Osteoblast (primary cell): ENCODE measurements at regions not wholly inside any gene's neighbourhood (a gene's known extent, or its start where the extent isn't known, plus 50 kb on each side); places are given as distances from the start of the nearest gene placed in this dataset.

Experiments
- DNase-seq: peaks from one replicate; pipeline ENCODE4 v3.0.0; 2011; ENCODE audit warnings: low spot score, mixed read lengths; ENCODE audit not compliant: insufficient read length; ENCODE audit errors: missing footprints
- H2AFZ ChIP-seq: 2 replicates; pipeline ENCODE4 v1.6.0; 2011; ENCODE audit warnings: mild to moderate bottlenecking, low read length
- H3K27ac ChIP-seq: 2 replicates; pipeline ENCODE4 v1.5.1; 2011; ENCODE audit warnings: mild to moderate bottlenecking, low read depth, low read length, moderate library complexity
- H3K27me3 ChIP-seq: 2 replicates; pipeline ENCODE4 v1.6.0; 2012; ENCODE audit warnings: mild to moderate bottlenecking, control low read depth, inconsistent platforms, low read length, moderate library complexity; ENCODE audit not compliant: insufficient read depth
- H3K36me3 ChIP-seq: 2 replicates; pipeline ENCODE4 v1.5.1; 2011; ENCODE audit warnings: mild to moderate bottlenecking, low read length, control low read depth, moderate library complexity; ENCODE audit not compliant: insufficient read depth
- H3K4me1 ChIP-seq: 2 replicates; pipeline ENCODE4 v1.5.1; 2011; ENCODE audit warnings: mild to moderate bottlenecking, low read length, control low read depth, moderate library complexity; ENCODE audit not compliant: insufficient read depth
- H3K4me2 ChIP-seq: 2 replicates; pipeline ENCODE4 v1.6.0; 2011; ENCODE audit warnings: mild to moderate bottlenecking, low read length; ENCODE audit not compliant: insufficient read depth
- H3K4me3 ChIP-seq: fragments of 200-600 bp; sonication (generic); 3 replicates; pipeline ENCODE4 v1.5.1; 2012; ENCODE audit warnings: mild to moderate bottlenecking, low read length, inconsistent platforms; ENCODE audit not compliant: insufficient read depth
- H3K79me2 ChIP-seq: 2 replicates; pipeline ENCODE4 v1.6.0; 2012; ENCODE audit warnings: mild to moderate bottlenecking, low read length, control low read depth, inconsistent platforms; ENCODE audit not compliant: insufficient read depth
- H3K9me3 ChIP-seq: 2 replicates; pipeline ENCODE4 v1.5.1; 2011; ENCODE audit warnings: low read depth, low read length, control low read depth
- H4K20me1 ChIP-seq: 2 replicates; pipeline ENCODE4 v1.6.0; 2012; ENCODE audit warnings: mild to moderate bottlenecking, low read length, control low read depth; ENCODE audit not compliant: insufficient read depth
- TF ChIP-seq, protein P1 (sequence below): IDR thresholded peaks from 2 replicates; pipeline ENCODE4 v1.5.1; 2011; ENCODE audit warnings: mild to moderate bottlenecking, low read depth, low read length, moderate library complexity; ENCODE audit errors: extremely low read depth

GRCh38 chr5:3844266-3844665 lies 248.6 kb downstream of the IRX1 start:
- Histone ChIP-seq H3K36me3 (no peaks in the 10 kb centered on the region), H3K4me3 (no peak overlapping the region), H3K4me1 (no peaks in the 10 kb centered on the region), H3K4me2 (no peak overlapping the region), H4K20me1 (no peaks in the 10 kb centered on the region), H2AFZ (no peak overlapping the region), H3K79me2 (no peaks in the 10 kb centered on the region), H3K9me3 (peaks cover 4% of the 10 kb centered on the region), H3K27me3 (no peaks in the 10 kb centered on the region), H3K27ac (no peak overlapping the region)
- no peak for DNase-seq
- TF ChIP-seq, protein P1, sequence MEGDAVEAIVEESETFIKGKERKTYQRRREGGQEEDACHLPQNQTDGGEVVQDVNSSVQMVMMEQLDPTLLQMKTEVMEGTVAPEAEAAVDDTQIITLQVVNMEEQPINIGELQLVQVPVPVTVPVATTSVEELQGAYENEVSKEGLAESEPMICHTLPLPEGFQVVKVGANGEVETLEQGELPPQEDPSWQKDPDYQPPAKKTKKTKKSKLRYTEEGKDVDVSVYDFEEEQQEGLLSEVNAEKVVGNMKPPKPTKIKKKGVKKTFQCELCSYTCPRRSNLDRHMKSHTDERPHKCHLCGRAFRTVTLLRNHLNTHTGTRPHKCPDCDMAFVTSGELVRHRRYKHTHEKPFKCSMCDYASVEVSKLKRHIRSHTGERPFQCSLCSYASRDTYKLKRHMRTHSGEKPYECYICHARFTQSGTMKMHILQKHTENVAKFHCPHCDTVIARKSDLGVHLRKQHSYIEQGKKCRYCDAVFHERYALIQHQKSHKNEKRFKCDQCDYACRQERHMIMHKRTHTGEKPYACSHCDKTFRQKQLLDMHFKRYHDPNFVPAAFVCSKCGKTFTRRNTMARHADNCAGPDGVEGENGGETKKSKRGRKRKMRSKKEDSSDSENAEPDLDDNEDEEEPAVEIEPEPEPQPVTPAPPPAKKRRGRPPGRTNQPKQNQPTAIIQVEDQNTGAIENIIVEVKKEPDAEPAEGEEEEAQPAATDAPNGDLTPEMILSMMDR, result no peak

DNA sequence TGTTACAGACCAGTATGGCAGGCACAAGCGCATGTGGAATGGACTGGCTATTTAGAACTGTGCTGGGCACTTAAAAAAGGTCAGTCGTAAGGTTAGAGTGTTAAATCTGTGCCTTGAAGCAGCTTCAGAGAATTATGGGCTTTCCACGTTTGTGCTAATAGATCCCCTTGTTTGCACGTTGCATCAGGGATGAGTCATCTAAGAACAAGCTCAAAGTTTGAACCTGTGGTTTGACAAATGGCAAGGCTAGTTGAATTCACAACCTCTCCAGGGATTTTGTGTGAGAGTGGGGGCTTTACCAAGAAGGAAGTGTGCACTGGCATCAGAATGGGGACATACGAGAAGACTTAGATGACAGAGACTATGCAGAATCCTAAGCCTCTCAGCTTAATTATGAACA lies 249.6 kb downstream of the IRX1 start:
- Histone ChIP-seq H3K36me3 (no peaks in the 10 kb centered on the region), H3K27me3 (no peaks in the 10 kb centered on the region), H3K4me2 (no peak overlapping the region), H4K20me1 (no peaks in the 10 kb centered on the region), H3K9me3 (peaks cover 4% of the 10 kb centered on the region), H3K79me2 (no peaks in the 10 kb centered on the region), H3K4me3 (no peak overlapping the region), H3K27ac (no peak overlapping the region), H3K4me1 (no peaks in the 10 kb centered on the region), H2AFZ (no peak overlapping the region)
- DNase-seq, result no peak
- TF ChIP-seq, protein P1, result no peak

DNA sequence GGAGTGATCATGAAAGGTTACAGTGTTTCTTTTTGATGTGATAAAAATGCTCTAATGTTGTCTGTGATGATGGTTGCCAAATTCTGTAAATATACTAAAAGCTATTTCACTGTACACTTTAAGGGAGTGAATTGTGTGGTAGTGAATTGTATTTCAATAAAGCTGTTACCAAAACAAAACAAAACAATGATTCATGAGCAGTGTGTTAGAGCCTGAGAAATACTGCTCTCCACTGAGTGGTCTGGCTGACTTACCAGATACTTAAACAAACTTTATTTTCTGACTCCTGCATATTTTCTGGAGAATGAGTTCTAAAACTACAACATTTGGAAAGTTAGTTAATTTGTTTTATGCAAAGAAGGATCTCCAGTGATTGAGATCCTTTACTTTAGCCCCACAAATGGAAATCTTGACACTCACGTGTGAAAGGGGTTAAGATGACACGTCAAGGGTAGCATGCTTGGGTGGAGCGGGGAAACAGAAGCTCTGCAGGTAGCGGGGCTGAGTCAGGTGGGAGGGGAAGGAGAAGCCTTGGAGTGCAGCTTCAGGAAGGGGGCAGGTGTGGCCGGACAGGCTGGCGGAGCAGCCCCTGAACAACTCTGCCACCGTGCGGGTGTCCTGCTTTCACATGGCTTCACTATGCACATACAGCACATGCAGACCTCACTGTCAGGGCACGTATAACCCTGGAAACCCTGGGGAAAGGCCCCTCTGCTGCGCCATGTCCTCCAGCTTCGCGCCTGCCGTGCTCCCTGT lies 256.7 kb downstream of the IRX1 start:
- Histone ChIP-seq H3K36me3 (no peaks in the 10 kb centered on the region), H3K4me2 (no peak overlapping the region), H3K9me3 (no peaks in the 10 kb centered on the region), H3K4me1 (no peaks in the 10 kb centered on the region), H3K79me2 (no peaks in the 10 kb centered on the region), H3K4me3 (no peak overlapping the region), H3K27ac (no peak overlapping the region), H3K27me3 (no peaks in the 10 kb centered on the region), H2AFZ (no peak overlapping the region), H4K20me1 (no peaks in the 10 kb centered on the region)
- TF ChIP-seq, protein P1, result no peak
- DNase-seq, result no peak

GRCh38 chr5:3853362-3853761 lies 257.7 kb downstream of the IRX1 start:
- no peak for DNase-seq
- Histone ChIP-seq H3K27me3 (no peaks in the 10 kb centered on the region), H4K20me1 (no peaks in the 10 kb centered on the region), H3K4me1 (no peaks in the 10 kb centered on the region), H3K9me3 (no peaks in the 10 kb centered on the region), H2AFZ (no peak overlapping the region), H3K27ac (no peak overlapping the region), H3K4me2 (no peak overlapping the region), H3K79me2 (no peaks in the 10 kb centered on the region), H3K36me3 (no peaks in the 10 kb centered on the region), H3K4me3 (no peak overlapping the region)
- TF ChIP-seq, protein P1, result no peak
